PC-9 (cell line): ENCODE measurements at regions not wholly inside any gene's neighbourhood (a gene's known extent, or its start where the extent isn't known, plus 50 kb on each side); places are given as distances from the start of the nearest gene placed in this dataset.

Experiments used
- BruUV-seq: library from RNA; stranded (reverse); fragments of 400-500 nt; replicated peaks from 2 replicates; lab custom pipeline; 2021; lab: Mats Ljungman, UMichigan
- CTCF ChIA-PET: fragments of 300-600 bp; sonication (Branson Sonifier 250); formaldehyde crosslinking; loops from one replicate; lab custom pipeline; 2022; ENCODE audit warnings: antibody characterized with exemption; lab: Charles Lee
- POLR2A ChIA-PET: fragments of 300-600 bp; sonication (Branson Sonifier 250); formaldehyde crosslinking; loops from one replicate; lab custom pipeline; 2022; ENCODE audit warnings: antibody characterized with exemption; ENCODE audit not compliant: unreplicated experiment; lab: Charles Lee
- DNase-seq, 2 experiments: peaks; one replicate each; pipeline versions ENCODE4 v3.0.0 to v3.0.0-alpha.2; 2015 to 2022; ENCODE audit warnings: mixed read lengths in 1 of 2
- H2AFZ ChIP-seq: fragments of 200-600 bp; sonication (generic); 2 replicates; pipeline ENCODE4 v1.8.1; 2017; ENCODE audit warnings: antibody characterized with exemption
- H3F3A ChIP-seq: fragments of 200-600 bp; sonication (generic); 2 replicates; pipeline ENCODE4 v1.8.1; 2017; ENCODE audit warnings: antibody characterized with exemption, mild to moderate bottlenecking, low read depth; ENCODE audit not compliant: insufficient read depth
- H3K27ac ChIP-seq: fragments of 200-600 bp; sonication (generic); 2 replicates; pipeline ENCODE4 v1.6.1; 2016; ENCODE audit warnings: mixed run types
- H3K27me3 ChIP-seq: fragments of 200-600 bp; sonication (generic); 2 replicates; pipeline ENCODE4 v1.6.1; 2016; ENCODE audit warnings: low read depth, mixed run types; ENCODE audit not compliant: insufficient read depth
- H3K36me3 ChIP-seq: fragments of 200-600 bp; sonication (generic); 2 replicates; pipeline ENCODE4 v1.6.1; 2016; ENCODE audit warnings: low read depth, mixed run types
- H3K4me1 ChIP-seq: fragments of 200-600 bp; sonication (generic); replicated peaks from 2 replicates; pipeline ENCODE4 v1.6.1; 2016; ENCODE audit warnings: mixed run types; ENCODE audit not compliant: insufficient read depth
- H3K4me2 ChIP-seq: fragments of 200-600 bp; sonication (generic); 2 replicates; pipeline ENCODE4 v1.6.1; 2017; ENCODE audit warnings: mixed run types
- H3K4me3 ChIP-seq: fragments of 200-600 bp; sonication (generic); 2 replicates; pipeline ENCODE4 v1.6.1; 2016; ENCODE audit warnings: mixed run types
- H3K79me2 ChIP-seq: fragments of 200-600 bp; sonication (generic); 2 replicates; pipeline ENCODE4 v1.6.1; 2017; ENCODE audit warnings: low read depth, mixed run types
- H3K9me2 ChIP-seq: fragments of 200-600 bp; sonication (generic); 2 replicates; pipeline ENCODE4 v1.8.1; 2017; ENCODE audit warnings: mild to moderate bottlenecking; ENCODE audit not compliant: insufficient read depth
- H3K9me3 ChIP-seq: fragments of 200-600 bp; sonication (generic); 2 replicates; pipeline ENCODE4 v1.8.1; 2016; ENCODE audit warnings: low read depth; ENCODE audit not compliant: insufficient read depth
- H4K20me1 ChIP-seq: fragments of 200-600 bp; sonication (generic); 2 replicates; pipeline ENCODE4 v1.8.1; 2017; ENCODE audit not compliant: insufficient read depth
- EZH2 ChIP-seq: fragments of 200-600 bp; sonication (generic); IDR thresholded peaks from 2 replicates; pipeline ENCODE4 v1.8.0; 2017; ENCODE audit warnings: antibody characterized with exemption, low read depth
- intact Hi-C: fragments of 100-400 bp; cut with micrococcal nuclease; formaldehyde crosslinking; loops from one replicate; pipeline ENCODE4 v1.10.0; 2022; ENCODE audit not compliant: unreplicated experiment
- TF ChIP-seq, protein P1 (sequence below): fragments of 200-600 bp; sonication (generic); conservative IDR thresholded peaks from 2 replicates; pipeline ENCODE4 v1.6.1; 2017; ENCODE audit warnings: mixed run types, antibody characterized with exemption, mild to moderate bottlenecking, moderate library complexity

GRCh38 chr22:48393885-48394284 lies 1433.8 kb downstream of the BRD1 start:
- Histone ChIP-seq H3K4me1 (no peaks in the 10 kb centered on the region), H2AFZ (no peak overlapping the region), H3K27me3 (peaks cover 99% of the 10 kb centered on the region), H3K27ac (no peak overlapping the region), H3K4me3 (no peak overlapping the region), H3F3A (no peaks in the 10 kb centered on the region), H3K4me2 (no peak overlapping the region), H4K20me1 (peaks cover 2% of the 10 kb centered on the region; the same call in 1 of the 2 replicates), H3K9me2 (no peaks in the 10 kb centered on the region), H3K9me3 (no peaks in the 10 kb centered on the region), H3K36me3 (no peaks in the 10 kb centered on the region), H3K79me2 (no peaks in the 10 kb centered on the region)
- no TSS peak for BruUV-seq
- TF ChIP-seq EZH2, result no peak
- TF ChIP-seq, protein P1, sequence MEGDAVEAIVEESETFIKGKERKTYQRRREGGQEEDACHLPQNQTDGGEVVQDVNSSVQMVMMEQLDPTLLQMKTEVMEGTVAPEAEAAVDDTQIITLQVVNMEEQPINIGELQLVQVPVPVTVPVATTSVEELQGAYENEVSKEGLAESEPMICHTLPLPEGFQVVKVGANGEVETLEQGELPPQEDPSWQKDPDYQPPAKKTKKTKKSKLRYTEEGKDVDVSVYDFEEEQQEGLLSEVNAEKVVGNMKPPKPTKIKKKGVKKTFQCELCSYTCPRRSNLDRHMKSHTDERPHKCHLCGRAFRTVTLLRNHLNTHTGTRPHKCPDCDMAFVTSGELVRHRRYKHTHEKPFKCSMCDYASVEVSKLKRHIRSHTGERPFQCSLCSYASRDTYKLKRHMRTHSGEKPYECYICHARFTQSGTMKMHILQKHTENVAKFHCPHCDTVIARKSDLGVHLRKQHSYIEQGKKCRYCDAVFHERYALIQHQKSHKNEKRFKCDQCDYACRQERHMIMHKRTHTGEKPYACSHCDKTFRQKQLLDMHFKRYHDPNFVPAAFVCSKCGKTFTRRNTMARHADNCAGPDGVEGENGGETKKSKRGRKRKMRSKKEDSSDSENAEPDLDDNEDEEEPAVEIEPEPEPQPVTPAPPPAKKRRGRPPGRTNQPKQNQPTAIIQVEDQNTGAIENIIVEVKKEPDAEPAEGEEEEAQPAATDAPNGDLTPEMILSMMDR, result no peak
- DNase-seq, result no peak
- ChIA-PET POLR2A (no interaction called here), CTCF (no interaction called here)
- intact Hi-C loops, result no loop called here

DNA sequence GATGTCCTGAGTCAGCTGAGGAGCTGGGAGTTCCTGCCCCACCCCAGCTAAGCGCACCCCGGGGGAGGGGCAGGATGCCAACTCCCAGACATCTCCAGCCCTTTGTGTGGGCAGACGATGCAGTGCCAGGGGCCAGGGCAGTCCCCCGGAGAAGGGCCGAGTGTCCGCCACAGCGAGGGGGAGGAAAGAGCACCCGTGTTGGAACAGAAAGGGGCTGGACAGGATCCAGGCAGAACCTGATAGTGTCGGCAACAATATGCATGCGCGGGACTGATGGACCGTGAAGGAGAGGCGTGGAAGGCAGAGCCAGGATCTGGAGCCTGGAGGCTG lies 1434.7 kb downstream of the BRD1 start:
- Histone ChIP-seq H3K4me2 (no peak overlapping the region), H3K79me2 (no peaks in the 10 kb centered on the region)
- CTCF ChIA-PET, result no interaction called here

GRCh38 chr22:48391820-48392219 lies 1435.9 kb downstream of the BRD1 start:
- BruUV-seq, result no TSS peak
- Histone ChIP-seq H3K27me3 (peaks cover 84% of the 10 kb centered on the region), H3K4me2 (no peak overlapping the region), H4K20me1 (peaks cover 2% of the 10 kb centered on the region; the same call in 1 of the 2 replicates), H3K9me2 (no peaks in the 10 kb centered on the region), H3K27ac (no peak overlapping the region), H3K4me3 (no peak overlapping the region), H3K9me3 (no peaks in the 10 kb centered on the region), H3K4me1 (no peaks in the 10 kb centered on the region), H2AFZ (no peak overlapping the region), H3K36me3 (no peaks in the 10 kb centered on the region), H3F3A (no peaks in the 10 kb centered on the region), H3K79me2 (no peaks in the 10 kb centered on the region)
- CTCF ChIA-PET, result no interaction called here
- no peak for DNase-seq
- POLR2A ChIA-PET, result no interaction called here
- no peak for TF ChIP-seq EZH2
- TF ChIP-seq, protein P1, result no peak
- intact Hi-C loops, result no loop called here

More for the DNA sequence above, 1434.7 kb downstream of the BRD1 start:
- Histone ChIP-seq H2AFZ (no peak overlapping the region), H3K4me1 (no peaks in the 10 kb centered on the region), H3F3A (no peaks in the 10 kb centered on the region), H4K20me1 (peaks cover 2% of the 10 kb centered on the region; the same call in 1 of the 2 replicates), H3K9me2 (no peaks in the 10 kb centered on the region), H3K27ac (no peak overlapping the region), H3K9me3 (no peaks in the 10 kb centered on the region), H3K4me3 (no peak overlapping the region), H3K36me3 (no peaks in the 10 kb centered on the region), H3K27me3 (peaks cover 96% of the 10 kb centered on the region)
- BruUV-seq, result no TSS peak
- TF ChIP-seq, protein P1, result no peak
- TF ChIP-seq EZH2, result no peak
- POLR2A ChIA-PET, result no interaction called here
- DNase-seq, result no peak
- intact Hi-C loops, result no loop called here
